OCI-LY3 (cell line): ENCODE measurements at regions not wholly inside any gene's neighbourhood (a gene's known extent, or its start where the extent isn't known, plus 50 kb on each side); places are given as distances from the start of the nearest gene placed in this dataset.

Source experiments
- CTCF ChIP-seq: fragments of 200-600, 300-600 bp; sonication (generic); IDR thresholded peaks from 2 replicates; pipeline ENCODE4 v1.5.1; 2014; ENCODE audit warnings: antibody characterized with exemption, low read length, low read depth
- EZH2phosphoT487 ChIP-seq: fragments of 200-600 bp; shearing (Covaris generic); IDR thresholded peaks from 2 replicates; pipeline ENCODE4 v1.6.1; 2018; ENCODE audit warnings: antibody characterized with exemption, mixed run types, low read depth

GRCh38 chr5:162816816-162817215 lies 620.6 kb upstream of the CCNG1 start:
- TF ChIP-seq CTCF = no peak
- no peak for TF ChIP-seq EZH2phosphoT487
